Upper lobe of left lung (tissue), 6 donors: ENCODE measurements at regions not wholly inside any gene's neighbourhood (a gene's known extent, or its start where the extent isn't known, plus 50 kb on each side); places are given as distances from the start of the nearest gene placed in this dataset.

Source experiments
- ATAC-seq, 2 donors: fragments of 200-7000 bp; cut with Tn5 transposase; one replicate each; pipeline ENCODE4 v1.9.1; 2022; ENCODE audit warnings: mild to moderate bottlenecking in 2 of 2, moderate library complexity in 2 of 2; ENCODE audit not compliant: low FRiP score in 2 of 2
- DNase-seq, 2 donors: peaks; one replicate each; pipeline ENCODE4 v3.0.0-alpha.2; 2019 to 2020
- H3K27ac ChIP-seq, 4 donors: fragments of 200-600 bp; sonication (generic); one replicate each; pipeline ENCODE4 v1.5.1; 2016 to 2019
- H3K27me3 ChIP-seq, 4 donors: fragments of 200-600 bp; sonication (generic); one replicate each; pipeline ENCODE4 v1.5.1; 2017 to 2019
- H3K36me3 ChIP-seq, 4 donors: fragments of 200-600 bp; sonication (generic); one replicate each; pipeline ENCODE4 v1.5.1; 2016 to 2019
- H3K4me1 ChIP-seq, 4 donors: fragments of 200-600 bp; sonication (generic); one replicate each; pipeline ENCODE4 v1.5.1; 2018 to 2019
- H3K4me3 ChIP-seq, 4 donors: fragments of 200-600 bp; sonication (generic); one replicate each; pipeline ENCODE4 v1.5.1; 2017 to 2019; ENCODE audit warnings: mild to moderate bottlenecking in 2 of 4, moderate library complexity in 1 of 4
- H3K9me3 ChIP-seq, 4 donors: fragments of 200-600 bp; sonication (generic); one replicate each; pipeline ENCODE4 v1.5.1; 2018 to 2019
- CTCF ChIP-seq, 6 experiments: fragments of 450-650 bp in 4 of 6; fragments of 200-600 bp in 2 of 6; sonication (generic) in 2 of 6; IDR thresholded peaks; one replicate each; pipeline ENCODE4 v1.5.1; 2016 to 2019; ENCODE audit warnings: antibody characterized with exemption in 6 of 6
- EP300 ChIP-seq, 4 donors: sonication (generic); formaldehyde crosslinking; IDR thresholded peaks; one replicate each; pipeline ENCODE4 v1.5.1; 2017; ENCODE audit warnings: antibody characterized with exemption in 4 of 4, control low read depth in 2 of 4
- POLR2A ChIP-seq, 4 donors: fragments of 450-650 bp; IDR thresholded peaks; one replicate each; pipeline ENCODE4 v1.5.1; 2016 to 2017; ENCODE audit warnings: antibody characterized with exemption in 4 of 4, mild to moderate bottlenecking in 2 of 4
- POLR2AphosphoS5 ChIP-seq, 2 donors: sonication (generic); formaldehyde crosslinking; IDR thresholded peaks; one replicate each; pipeline ENCODE4 v1.5.1; 2017; ENCODE audit warnings: antibody characterized with exemption in 2 of 2
- WGBS, 2 donors: methylation state at CpG; one replicate each; pipeline ENCODE4 v1.1.5; 2017 to 2018; 5-methylcytosine and 5-hydroxymethylcytosine counted together
- donor health status: DM: no; HTN: no; CAD: no; lungs with moderate emphysema.
- donor health status: DM: no; HTN: yes; CAD: no; lungs with severe emphysema.

DNA sequence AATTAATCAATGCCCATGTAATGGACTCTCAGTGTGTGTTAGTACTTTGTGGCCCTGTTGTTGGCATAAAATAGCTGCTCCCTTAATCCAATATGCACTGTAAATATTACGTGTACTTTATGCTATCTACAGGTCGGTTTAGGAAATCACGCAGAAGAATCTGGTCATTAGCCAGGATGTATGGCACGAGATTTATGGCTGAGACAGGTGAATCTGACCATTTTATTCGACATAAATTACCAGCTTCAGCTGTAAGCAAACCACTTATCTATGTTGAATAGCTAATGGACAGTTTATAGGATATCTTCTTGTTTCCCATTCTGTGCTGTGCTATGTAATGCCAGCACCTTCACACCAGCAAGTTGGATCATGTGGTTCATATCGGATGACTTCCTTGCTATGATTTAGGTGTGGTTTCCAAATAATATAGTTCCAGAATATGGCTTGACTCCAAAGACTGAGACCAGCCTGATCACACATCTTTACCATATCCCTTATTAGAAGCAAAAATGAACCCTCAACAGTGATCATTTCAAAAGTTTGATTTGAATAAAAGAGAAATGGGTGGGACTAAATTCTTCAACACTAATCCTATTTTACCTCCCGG lies 301.4 kb downstream of the AHR start:
- Histone ChIP-seq H3K36me3 (no peaks in the 10 kb centered on the region), H3K4me3 (no peak overlapping the region), H3K27ac (no peak overlapping the region), H3K9me3 (peaks cover 0 to 5% (median 0%) of the 10 kb centered on the region in 4 donors), H3K27me3 (no peaks in the 10 kb centered on the region), H3K4me1 (no peaks in the 10 kb centered on the region)
- WGBS, 2 donors: 83 to 89% methylated on average over 7 of the region's 7 CpGs
- TF ChIP-seq POLR2AphosphoS5 (IDR thresholded peaks at IDR 0.05) (no peak), POLR2A (IDR thresholded peaks at IDR 0.05) (no peak), CTCF (IDR thresholded peaks at IDR 0.05) (no peak), EP300 (IDR thresholded peaks at IDR 0.05) (no peak)
- ATAC-seq: no peak
- no peak for DNase-seq

DNA sequence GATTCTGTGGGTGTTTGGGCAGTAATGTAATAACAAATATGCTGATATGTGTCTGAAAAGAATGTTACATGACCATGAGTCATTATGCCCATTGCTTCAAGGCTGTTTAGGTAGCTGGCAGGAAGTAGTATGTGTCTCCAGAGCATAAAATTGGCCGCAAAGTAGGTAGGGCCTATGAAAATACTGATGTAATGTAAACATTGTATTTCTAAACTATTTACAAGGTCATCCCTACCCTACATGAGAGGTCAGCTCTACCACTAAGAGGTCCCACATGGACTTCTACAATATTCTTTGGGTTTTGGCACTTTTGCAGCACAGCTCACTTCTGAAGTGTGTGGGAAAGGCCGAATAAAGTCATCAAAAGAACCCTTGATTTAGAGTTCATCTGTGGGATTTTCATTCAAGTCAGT lies 301.9 kb downstream of the AHR start:
- WGBS, 2 donors: 57 to 79% methylated on average over 2 of the region's 2 CpGs
- DNase-seq (no peak), ATAC-seq (peak in 1 of 2 donors; percentile 73)
- H3K27me3 ChIP-seq: no peaks in the 10 kb centered on the region
- no peaks in the 10 kb centered on the region for H3K4me1 ChIP-seq
- H3K4me3 ChIP-seq: no peak overlapping the region
- peaks cover 0 to 5% (median 0%) of the 10 kb centered on the region in 4 donors for H3K9me3 ChIP-seq
- no peaks in the 10 kb centered on the region for H3K36me3 ChIP-seq
- no peak overlapping the region for H3K27ac ChIP-seq
- no peak for TF ChIP-seq EP300 (IDR thresholded peaks at IDR 0.05)
- no peak for TF ChIP-seq POLR2AphosphoS5 (IDR thresholded peaks at IDR 0.05)
- TF ChIP-seq CTCF (IDR thresholded peaks at IDR 0.05): no peak
- no peak for TF ChIP-seq POLR2A (IDR thresholded peaks at IDR 0.05)

GRCh38 chr7:17601921-17602320 lies 303.5 kb downstream of the AHR start:
- H3K27me3 ChIP-seq: no peaks in the 10 kb centered on the region
- H3K4me1 ChIP-seq: no peaks in the 10 kb centered on the region
- H3K27ac ChIP-seq: no peak overlapping the region
- WGBS, 2 donors: 73 to 100% methylated on average over 1 of the region's 1 CpG
- H3K9me3 ChIP-seq: peaks cover 0 to 5% (median 0%) of the 10 kb centered on the region in 4 donors
- TF ChIP-seq EP300 (IDR thresholded peaks at IDR 0.05): no peak
- TF ChIP-seq CTCF (IDR thresholded peaks at IDR 0.05): no peak
- no peak for TF ChIP-seq POLR2AphosphoS5 (IDR thresholded peaks at IDR 0.05)
- no peak for TF ChIP-seq POLR2A (IDR thresholded peaks at IDR 0.05)
- ATAC-seq: no peak
- H3K36me3 ChIP-seq: no peaks in the 10 kb centered on the region
- no peak overlapping the region for H3K4me3 ChIP-seq
- no peak for DNase-seq

DNA sequence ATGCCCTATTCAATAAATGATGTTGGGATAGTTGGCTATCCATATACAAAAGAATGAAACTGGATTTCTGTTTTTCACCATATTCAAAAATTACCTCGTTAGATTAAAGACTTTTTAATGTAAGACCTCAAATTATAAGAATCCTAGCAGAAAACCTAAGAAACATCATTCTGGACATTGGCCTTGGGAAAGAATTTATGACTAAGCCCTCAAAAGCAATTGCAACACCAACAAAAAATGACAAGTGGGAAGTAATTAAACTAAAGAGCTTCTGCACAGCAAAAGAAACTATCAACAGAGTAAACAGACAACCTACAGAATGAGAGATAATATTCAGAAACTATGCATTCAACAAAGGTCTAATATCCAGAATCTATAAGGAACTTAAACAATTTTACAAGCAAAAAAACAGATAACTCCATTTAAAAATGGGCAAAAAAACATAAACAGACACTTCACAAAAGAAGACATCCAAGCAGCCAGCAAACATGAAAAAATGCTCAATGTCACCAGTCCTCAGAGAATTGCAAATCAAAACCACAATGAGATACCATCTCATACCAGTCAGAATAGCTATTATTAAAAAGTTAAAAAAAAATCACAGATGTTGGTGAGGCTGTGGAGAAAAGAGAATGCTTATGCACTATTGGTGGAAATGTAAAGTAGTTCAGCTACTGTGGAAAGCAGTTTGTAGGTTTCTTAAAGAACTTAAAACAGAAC lies 309.8 kb downstream of the AHR start:
- ATAC-seq (no peak), DNase-seq (no peak)
- Histone ChIP-seq H3K36me3 (no peaks in the 10 kb centered on the region), H3K4me1 (peaks cover 0 to 11% (median 3%) of the 10 kb centered on the region in 4 donors), H3K27me3 (no peaks in the 10 kb centered on the region), H3K27ac (no peak overlapping the region), H3K4me3 (no peak overlapping the region), H3K9me3 (no peaks in the 10 kb centered on the region)
- whole genome bisulfite sequencing, 2 donors: 60 to 61% methylated on average over 1 of the region's 1 CpG
- TF ChIP-seq EP300 (IDR thresholded peaks at IDR 0.05) (no peak), POLR2AphosphoS5 (IDR thresholded peaks at IDR 0.05) (no peak), POLR2A (IDR thresholded peaks at IDR 0.05) (no peak), CTCF (IDR thresholded peaks at IDR 0.05) (no peak)
